Lower leg skin (tissue), 4 donors: ENCODE measurements at regions not wholly inside any gene's neighbourhood (a gene's known extent, or its start where the extent isn't known, plus 50 kb on each side); places are given as distances from the start of the nearest gene placed in this dataset.
"Not testable (repeated sequence)": the region's sequence is repeated elsewhere in the genome, so short reads cannot be mapped to it uniquely, and the experiment has no call there.

ENCODE experiments used
- DNase-seq, 2 donors: peaks; one replicate each; pipeline ENCODE4 v3.0.0-alpha.2; 2019; ENCODE audit warnings: low spot score in 2 of 2
- H3K4me3 ChIP-seq: fragments of 200-600 bp; sonication (generic); 2 replicates; pipeline ENCODE4 v1.5.1; 2017; ENCODE audit warnings: mild to moderate bottlenecking, low read depth; ENCODE audit not compliant: poor library complexity, severe bottlenecking
- CTCF ChIP-seq, 3 donors: fragments of 450-650 bp; IDR thresholded peaks; one replicate each; pipeline ENCODE4 v1.5.1; 2016; ENCODE audit warnings: antibody characterized with exemption in 3 of 3, mild to moderate bottlenecking in 3 of 3, moderate library complexity in 2 of 3
- POLR2A ChIP-seq, 2 donors: fragments of 450-650 bp; IDR thresholded peaks; one replicate each; pipeline ENCODE4 v1.6.1; 2016 to 2017; ENCODE audit warnings: antibody characterized with exemption in 2 of 2, mild to moderate bottlenecking in 1 of 2, moderate library complexity in 1 of 2
- WGBS, 2 donors: methylation state at CpG; one replicate each; pipeline ENCODE4 v1.1.5; 2018; 5-methylcytosine and 5-hydroxymethylcytosine counted together
- intact Hi-C: fragments of 100-400 bp; cut with DNase I; formaldehyde crosslinking; loops from one replicate; pipeline ENCODE4 v1.15.0; 2023; ENCODE audit warnings: low total_unique reads

GRCh38 chr10:28179006-28179742, 123.7 kb downstream of the MPP7 start:
- 16 to 23% methylated on average over 4 of the region's 4 CpGs for WGBS, 2 donors
- no peak overlapping the region for H3K4me3 ChIP-seq
- DNase-seq, result no peak
- no peak for TF ChIP-seq POLR2A (IDR thresholded peaks at IDR 0.05)
- TF ChIP-seq CTCF (IDR thresholded peaks at IDR 0.05), result no peak
- intact Hi-C loops, result no loop called here

GRCh38 chr10:28177944-28178637, 124.8 kb downstream of the MPP7 start:
- TF ChIP-seq POLR2A (IDR thresholded peaks at IDR 0.05), result no peak
- TF ChIP-seq CTCF (IDR thresholded peaks at IDR 0.05), result no peak
- H3K4me3 ChIP-seq, result no peak overlapping the region
- WGBS, 2 donors, result 68 to 77% methylated on average over 4 of the region's 4 CpGs
- no peak for DNase-seq
- intact Hi-C loops, result no loop called here

GRCh38 chr10:28176498-28176897, 126.4 kb downstream of the MPP7 start:
- WGBS, 2 donors, result 94 to 95% methylated on average over 4 of the region's 4 CpGs
- DNase-seq, intact Hi-C loops, H3K4me3 ChIP-seq: not testable (repeated sequence)

GRCh38 chr10:28172223-28172610, 130.6 kb downstream of the MPP7 start:
- H3K4me3 ChIP-seq, result no peak overlapping the region
- no peak for DNase-seq
- no peak for TF ChIP-seq CTCF (IDR thresholded peaks at IDR 0.05)
- TF ChIP-seq POLR2A (IDR thresholded peaks at IDR 0.05), result no peak
- 58 to 76% methylated on average over 8 of the region's 8 CpGs for WGBS, 2 donors
- intact Hi-C loops, result no loop called here

- TF ChIP-seq POLR2A (IDR thresholded peaks at IDR 0.05) (no peak), CTCF (IDR thresholded peaks at IDR 0.05) (no peak)
- WGBS, 2 donors, result 64 to 67% methylated on average over 9 of the region's 9 CpGs
- intact Hi-C loops, result no loop called here
- no peak for DNase-seq
- no peak overlapping the region for H3K4me3 ChIP-seq
Observed at GRCh38 chr10:28171468-28172222, 131.2 kb downstream of the MPP7 start.

GRCh38 chr10:28169525-28169924, 133.3 kb downstream of the MPP7 start:
- WGBS, 2 donors, result 79% methylated on average over 2 of the region's 2 CpGs
- DNase-seq, result no peak
- TF ChIP-seq POLR2A (IDR thresholded peaks at IDR 0.05), result no peak
- TF ChIP-seq CTCF (IDR thresholded peaks at IDR 0.05), result no peak
- intact Hi-C loops, result no loop called here
- no peak overlapping the region for H3K4me3 ChIP-seq
